HCT116 (cell line): ENCODE measurements at regions not wholly inside any gene's neighbourhood (a gene's known extent, or its start where the extent isn't known, plus 50 kb on each side); places are given as distances from the start of the nearest gene placed in this dataset.

Source experiments
- CTCF ChIP-seq, 3 experiments: fragments of 200-600 bp in 1 of 3; sonication (generic) in 1 of 3; IDR thresholded peaks in 2 of 3; conservative IDR thresholded peaks in 1 of 3; 2 replicates each; pipeline ENCODE4 v1.5.1; 2012 to 2017; ENCODE audit warnings: low read depth in 2 of 3, low read length in 2 of 3, antibody characterized with exemption in 1 of 3, borderline replicate concordance in 1 of 3, control low read depth in 1 of 3, mild to moderate bottlenecking in 1 of 3, mixed read lengths in 1 of 3, mixed run types in 1 of 3, moderate library complexity in 1 of 3; ENCODE audit not compliant: insufficient read depth in 1 of 3
- POLR2AphosphoS5 ChIP-seq: IDR thresholded peaks from 2 replicates; pipeline ENCODE4 v1.6.1; 2011; ENCODE audit warnings: mild to moderate bottlenecking, low read depth, low read length, moderate library complexity

- TF ChIP-seq POLR2AphosphoS5 = no peak
- TF ChIP-seq CTCF (IDR thresholded peaks at IDR 0.05 in 2 of 3, conservative IDR thresholded peaks at IDR 0.05 in 1 of 3; ENCODE audit: borderline replicate concordance in 1 of 3, insufficient read depth in 1 of 3, low read depth in 2 of 3, low read length in 2 of 3) = no peak
Observed at GRCh38 chr5:120151825-120152224, 312.3 kb upstream of the PRR16 start.
